NCI-H2107 treated with DMSO at 0.1 percent for 48 hours (cell line): ENCODE measurements at regions not wholly inside any gene's neighbourhood (a gene's known extent, or its start where the extent isn't known, plus 50 kb on each side); places are given as distances from the start of the nearest gene placed in this dataset.

Experiments
- DNase-seq: peaks from one replicate; lab custom pipeline; 2025; ENCODE audit not compliant: unreplicated experiment; lab: John Stamatoyannopoulos, UW

DNA sequence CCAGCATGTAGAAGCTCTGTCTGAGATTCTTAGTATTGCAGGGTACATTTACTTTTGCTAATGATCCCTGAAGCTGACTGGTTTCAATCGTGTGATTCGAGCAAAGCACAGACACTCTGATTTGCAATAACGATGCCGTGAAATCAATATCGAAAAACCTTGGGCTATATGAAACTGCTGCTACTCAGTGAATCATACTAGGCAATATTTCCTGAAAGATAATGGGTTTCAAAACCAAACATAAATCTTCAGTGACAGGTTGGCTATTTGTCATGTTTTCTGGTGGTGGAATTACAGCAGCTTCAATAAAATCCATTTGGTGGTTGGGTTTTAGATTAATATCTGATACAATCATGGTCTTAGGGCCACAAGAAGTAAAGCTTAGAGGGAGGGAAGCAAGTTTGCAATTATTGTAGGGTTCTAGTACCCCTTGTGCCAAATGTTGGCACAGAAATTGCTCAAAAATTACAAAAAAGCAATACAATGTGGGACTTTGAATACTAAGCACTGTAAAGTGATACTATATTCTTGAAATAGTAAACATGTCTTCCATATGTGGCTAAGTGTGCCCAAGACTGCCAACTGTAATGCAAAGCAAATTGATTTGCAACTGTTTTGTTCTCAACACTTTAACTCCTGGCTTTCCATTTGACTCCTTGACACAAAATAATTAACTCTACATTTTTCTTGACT lies 112.4 kb upstream of the JAZF1 start:
- no peak for DNase-seq

DNA sequence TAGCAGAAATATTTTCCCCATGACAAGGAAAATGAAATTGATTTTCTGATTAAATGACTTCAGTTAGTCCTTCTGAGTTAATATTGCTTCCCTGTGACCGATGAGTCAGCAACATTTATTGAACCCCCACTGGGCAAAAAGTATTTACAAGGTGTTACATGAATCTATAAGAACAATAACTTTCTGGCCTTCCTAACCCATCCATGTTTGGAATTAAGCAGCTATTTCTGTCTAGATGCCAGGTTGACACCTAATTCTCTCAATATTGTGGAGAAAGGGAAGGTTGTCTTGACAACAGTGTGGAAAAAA lies 112.9 kb upstream of the JAZF1 start:
- no peak for DNase-seq

DNA sequence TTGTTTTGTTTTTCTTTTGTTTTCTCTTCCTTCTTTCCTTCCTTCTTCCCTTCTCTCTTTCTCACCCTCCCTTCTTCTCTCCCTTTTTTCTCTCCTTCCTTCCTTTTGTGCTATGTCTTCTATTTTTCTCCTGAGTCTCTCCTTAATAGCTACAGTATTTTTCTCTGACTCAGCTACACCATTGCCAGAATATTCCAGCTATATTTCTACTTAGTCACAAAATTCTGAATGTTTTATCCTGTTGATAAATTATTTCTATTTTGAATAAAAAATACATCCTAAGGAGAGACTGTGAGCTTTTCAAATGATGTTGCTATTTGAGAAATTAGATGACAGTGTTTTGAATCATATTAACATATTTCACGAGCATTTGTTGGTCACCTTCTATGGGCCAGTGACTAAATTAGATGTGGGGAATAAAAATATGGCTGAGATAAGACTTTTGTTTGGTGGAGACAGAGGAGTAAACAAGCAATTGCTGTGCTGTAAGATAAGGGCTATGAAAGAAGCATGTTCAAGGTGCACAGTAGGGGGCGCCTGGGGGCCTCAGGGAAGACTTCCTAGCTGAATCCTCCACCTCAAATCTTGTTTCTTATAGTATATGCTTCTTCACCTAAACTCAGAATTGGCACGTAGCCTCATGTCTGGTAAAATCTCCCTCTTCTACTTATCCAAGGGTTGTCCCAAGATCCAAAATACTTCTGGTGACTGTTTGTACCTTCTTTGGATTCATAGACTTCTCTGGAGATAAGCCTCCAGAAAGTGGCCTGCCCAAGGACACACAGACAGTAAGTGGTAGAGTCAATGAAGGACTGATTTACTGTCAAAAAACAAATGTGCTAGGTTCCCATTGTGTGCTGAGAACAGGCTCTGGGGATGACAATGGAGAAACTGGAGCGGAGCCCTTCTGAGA lies 115.5 kb upstream of the CREB5 start:
- DNase-seq: peak; percentile 27

DNA sequence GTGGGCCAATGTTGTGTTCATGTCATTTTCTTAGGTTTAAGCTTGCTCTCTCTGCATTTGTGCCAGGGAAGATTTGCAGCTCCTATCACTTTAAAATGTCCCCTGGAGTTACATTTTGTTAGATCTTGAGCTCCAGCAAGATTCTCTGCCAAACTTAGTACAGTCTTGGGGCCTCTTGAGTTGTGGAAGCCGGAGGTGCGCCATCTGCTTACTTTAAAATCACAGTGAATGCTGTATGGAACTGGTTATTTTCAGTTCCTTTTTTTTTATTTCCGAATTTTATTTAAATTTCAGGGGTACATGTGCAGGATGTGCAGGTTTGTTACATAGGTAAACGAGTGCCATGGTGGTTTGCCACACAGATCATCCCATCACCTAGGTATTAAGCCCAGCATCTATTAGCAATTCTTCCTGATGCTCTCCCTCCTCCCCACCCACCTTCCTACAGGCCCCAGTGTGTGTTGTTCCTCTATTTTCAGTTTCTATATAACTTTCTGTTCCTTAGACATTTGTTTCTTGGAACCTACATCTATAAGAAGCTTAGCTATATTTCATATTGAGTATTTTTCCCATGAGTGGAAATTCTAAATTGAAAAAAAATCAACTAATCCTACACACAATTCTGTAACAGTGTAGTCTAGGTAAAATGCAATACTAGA lies 114.4 kb upstream of the CREB5 start:
- DNase-seq: no peak

DNA sequence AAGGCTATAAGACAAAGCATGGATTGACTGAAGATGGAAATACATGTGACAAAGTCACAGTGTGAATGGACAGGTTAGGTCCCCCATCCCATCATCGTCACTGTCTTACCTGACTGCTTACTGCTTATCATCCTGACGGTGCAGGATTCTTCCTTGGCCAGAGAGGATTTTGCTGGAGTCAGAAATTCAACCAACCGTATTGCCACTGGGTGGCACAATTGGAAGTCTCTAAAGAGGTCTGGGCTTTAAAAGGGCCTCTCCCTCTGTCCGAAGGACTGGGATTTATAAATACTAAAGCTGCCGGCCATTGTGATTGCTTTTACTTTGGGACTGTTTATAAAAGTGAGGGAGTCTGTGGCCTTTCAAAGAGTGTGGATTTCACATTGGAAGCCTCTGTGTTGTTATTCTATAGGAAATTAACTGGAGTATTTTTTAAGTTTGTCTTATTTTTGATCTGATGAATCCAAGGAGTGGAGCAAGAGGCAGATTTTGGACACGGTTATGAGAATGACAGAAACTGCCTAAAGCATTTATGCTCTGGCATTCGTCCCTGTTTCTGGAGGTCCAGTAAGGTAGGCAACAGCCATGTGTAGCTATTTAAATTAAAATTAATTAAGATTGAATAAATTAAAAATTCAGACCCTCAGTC lies 113.3 kb upstream of the CREB5 start:
- peak; percentile 59 for DNase-seq

DNA sequence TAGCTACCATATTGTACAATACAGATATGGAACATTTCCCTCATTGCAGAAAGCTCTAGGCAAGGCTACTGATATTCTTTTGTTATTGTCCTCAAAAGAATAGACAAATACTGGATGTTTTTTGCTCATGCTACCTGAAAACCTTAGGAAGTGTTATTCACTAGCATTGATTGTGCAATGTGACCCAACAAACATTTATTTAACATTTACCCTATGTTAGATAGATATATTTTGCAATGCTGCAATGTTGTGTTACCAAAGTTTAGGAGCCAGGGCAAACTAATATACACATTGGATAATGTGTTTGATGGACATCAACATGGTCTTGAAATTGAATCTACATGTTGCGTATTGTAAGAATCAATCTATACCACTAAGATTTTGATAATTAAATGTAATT lies 112.8 kb upstream of the CREB5 start:
- DNase-seq: no peak

DNA sequence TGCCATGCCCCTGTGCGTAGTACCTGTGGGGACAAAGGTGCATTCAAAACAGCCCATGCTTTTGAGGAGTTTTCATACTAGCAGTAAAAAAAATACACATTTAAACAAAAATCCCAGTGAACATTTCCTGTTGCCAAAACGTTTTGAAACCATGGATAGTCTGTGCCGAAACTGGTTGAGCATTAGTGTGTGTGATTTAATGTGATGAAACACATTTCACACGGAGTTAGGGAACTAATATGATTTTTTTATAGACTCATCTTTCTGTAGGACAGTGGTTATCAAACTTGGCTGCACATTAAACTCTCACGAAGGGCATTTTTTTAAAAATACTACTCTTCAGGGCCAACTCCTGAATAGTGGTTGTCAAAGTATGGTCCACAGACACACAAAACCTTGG lies 111.8 kb upstream of the CREB5 start:
- DNase-seq: no peak

DNA sequence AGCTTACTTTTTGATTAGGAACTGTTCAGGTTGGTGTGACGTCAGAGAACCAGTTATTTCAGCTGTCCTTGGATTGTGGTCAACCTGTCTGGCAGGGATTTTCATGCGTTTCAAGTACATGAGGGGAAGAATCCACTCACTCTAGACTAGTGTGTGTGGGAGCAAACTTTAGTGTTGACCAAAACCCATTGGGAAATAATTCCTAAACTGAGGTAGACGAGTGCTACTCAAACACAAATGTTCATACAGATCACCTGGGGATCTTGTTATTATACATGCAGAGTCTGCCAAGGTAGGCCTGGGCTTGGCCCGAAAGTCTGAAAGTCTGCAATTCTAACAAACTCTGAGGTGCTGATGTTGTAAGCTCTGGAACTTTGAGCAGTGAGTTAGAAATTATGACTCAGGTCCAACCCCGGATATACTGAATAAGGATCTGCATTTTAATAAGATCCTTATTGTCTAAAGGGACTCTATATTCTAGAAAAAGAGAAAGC lies 111.1 kb upstream of the CREB5 start:
- DNase-seq: no peak

DNA sequence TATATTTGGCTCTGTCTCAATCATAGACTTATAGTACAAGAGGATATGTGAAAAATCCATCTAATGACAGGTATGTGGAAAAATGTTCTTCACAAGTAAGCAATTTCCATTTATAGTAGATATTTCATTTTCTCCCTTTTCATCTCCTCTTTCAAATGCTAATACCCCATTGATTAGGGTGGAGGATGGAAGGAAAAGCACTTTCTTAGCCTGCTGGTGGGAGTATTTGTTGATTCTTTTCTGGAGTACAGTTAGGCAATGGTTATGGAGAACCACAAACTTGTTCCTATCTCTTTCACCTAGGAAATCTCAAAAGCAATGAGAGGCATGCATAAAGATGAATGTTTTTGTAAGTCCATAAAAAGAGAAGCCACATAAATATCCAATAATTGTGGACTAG lies 108.0 kb upstream of the CREB5 start:
- no peak for DNase-seq

DNA sequence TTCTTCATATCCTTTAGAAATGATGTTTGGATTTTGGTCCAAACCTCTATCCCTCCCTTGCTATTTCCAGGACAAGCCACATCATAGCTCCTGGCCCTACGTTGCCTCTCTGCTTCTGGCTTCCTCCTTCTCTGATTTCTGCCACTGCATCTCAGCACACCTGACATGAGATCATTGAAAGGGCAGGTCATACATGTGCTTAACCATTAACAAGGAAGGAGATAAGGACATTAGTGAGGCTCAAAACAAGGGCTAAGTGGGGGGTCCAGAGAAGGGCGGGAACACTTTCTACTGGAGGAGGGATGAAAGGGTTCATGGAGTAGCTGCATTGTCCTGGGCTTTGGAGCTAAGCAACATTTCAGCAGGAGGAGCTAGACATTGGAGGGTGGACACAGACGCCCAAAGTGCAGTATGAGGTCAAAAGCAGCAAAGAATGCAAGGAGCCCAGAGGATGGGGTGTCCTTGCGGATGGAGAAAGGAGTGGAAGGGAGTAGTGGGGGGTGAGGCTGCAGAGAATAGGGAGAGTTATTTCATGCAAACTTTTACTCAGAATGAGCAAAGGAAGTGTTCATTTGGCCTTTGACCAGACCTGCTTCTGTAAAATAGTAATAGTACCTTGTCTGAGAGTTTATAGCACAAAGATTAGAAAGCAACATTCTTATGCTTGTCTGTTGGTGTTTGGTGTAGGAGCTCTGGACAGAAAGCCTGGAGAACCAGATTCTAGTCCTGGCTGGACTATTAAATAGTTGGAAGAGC lies 102.4 kb upstream of the CREB5 start:
- DNase-seq: no peak

DNA sequence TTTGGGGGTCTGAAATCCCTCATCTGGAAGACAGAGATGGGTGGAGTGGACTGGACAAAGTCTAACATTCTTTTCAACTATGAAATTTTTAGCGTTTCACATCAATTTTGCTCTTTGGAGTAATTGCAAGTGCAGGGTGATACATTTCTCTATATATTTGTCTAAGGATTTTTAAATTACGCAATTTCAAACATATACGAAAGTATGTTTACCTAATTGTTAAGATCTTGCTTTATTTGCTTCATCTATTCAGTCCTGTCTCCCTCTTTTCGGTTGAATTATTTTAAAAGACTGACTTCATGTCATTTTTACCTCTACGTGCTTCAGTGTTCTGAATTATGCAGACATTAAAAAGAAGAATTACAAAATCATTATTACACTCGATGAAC lies 101.9 kb upstream of the CREB5 start:
- no peak for DNase-seq

DNA sequence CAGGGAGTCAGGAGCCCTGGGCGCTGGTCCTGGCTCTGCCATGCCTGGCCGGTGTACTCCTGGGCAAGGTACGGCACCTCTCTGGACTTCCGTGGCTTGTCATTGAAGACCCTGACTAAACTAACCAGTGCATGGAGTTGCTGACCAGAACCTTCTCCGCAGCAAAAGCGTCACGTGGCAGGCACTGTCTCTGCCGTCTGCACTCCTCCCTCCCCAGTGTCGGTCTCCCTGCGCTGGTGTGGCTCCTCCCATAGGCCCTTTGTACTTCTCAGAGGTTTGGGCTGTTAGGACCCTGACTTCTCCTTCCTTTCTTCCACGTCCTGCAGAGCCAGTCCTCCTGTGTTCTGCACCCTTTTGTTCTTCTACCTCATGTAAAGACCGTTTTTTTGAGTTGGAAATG lies 100.6 kb upstream of the CREB5 start:
- no peak for DNase-seq

DNA sequence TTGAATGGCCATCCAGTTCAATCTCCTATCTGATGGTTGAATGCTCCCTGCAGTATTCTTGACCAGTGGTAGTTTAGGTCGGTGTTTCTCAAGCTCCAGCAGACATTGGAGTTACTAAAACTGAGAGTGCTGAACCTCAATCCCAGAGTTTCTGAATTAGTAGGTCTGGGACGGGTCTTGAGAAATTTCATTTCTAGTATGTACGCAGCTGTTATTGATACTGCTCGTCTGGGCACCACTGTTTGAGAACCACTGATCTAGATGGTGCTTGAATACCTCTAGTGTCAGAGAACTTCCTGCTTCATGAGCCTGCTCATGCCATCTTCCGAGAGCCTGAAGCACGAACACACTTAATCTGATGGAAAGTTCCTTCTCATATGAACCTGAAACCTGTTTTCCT lies 99.4 kb upstream of the CREB5 start:
- DNase-seq: no peak

DNA sequence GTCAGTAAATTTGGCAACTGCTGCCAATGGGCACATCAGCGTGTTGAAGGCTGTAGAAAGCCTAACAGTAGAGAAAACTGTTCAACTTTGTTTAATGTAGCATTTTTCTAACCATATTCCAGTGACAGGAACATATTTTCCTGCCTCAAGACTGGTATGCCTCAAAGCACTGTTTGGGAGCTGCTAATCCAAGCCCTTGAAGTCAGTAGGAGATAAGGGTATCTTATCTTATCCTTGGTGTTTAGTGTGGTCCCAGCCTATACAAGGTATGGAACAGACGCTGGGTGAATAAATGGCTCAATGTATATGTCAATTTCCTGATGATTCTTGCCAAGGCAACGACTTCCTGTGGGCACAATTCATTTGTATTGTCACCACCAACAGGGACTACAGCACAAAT lies 97.5 kb upstream of the CREB5 start:
- no peak for DNase-seq

DNA sequence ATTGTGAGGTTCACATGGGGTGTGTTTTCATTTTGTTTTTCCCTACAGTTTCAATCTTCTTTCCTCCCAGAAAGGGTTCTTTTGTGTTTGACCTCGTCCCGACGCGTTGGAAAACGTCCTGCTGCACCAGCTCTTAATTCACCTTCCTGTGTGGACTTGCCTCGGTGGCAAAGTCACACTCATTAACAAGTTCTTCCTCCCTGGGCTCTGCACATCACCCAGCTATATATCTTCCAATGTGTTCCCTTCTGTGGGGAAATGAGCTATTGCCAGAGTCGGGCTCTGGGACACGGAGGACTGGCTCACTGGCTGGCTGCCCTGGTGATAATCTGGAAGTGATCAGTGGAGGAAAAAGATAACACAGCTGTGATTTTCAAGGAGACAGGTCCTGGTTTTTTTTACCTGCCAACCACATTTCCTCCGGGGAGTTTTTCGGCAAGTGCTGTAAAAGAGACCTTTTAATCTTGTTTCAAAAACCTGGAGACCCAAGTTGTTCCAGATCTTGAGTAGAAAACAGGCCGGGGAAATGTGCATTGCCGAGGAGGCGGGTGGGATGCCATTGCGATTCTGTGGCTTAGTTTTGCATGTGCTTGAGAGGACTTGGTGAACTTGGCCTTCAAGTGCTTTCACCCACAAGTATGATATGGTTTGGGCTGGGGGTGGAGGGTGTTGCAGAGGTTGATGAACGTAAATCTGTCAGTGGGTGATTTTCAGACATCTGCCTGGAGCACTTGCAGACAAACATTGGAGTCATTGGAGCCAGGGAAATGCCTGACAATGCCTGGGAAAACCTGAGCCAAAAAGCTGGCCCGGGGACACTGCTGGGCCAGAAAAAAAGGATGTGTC lies 96.5 kb upstream of the CREB5 start:
- DNase-seq: no peak

DNA sequence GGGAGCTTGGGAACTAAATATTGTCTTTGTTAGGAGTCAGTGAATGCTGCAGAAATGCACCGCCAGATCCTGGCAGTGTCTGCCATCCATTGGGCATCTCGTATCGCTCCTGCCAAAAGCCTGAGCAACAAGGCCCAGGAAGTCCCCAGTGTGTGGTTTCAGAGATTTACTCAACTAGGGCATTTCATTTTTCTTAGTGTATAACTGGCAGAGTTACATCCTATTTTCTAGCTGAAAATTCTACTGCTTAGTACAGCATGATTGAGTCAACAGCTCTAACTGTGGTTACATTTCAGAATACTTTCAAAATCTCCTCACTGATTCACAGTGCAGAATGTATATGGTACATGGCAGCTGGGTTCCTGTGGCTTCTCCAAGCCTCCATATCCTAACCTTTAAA lies 95.8 kb upstream of the CREB5 start:
- no peak for DNase-seq

DNA sequence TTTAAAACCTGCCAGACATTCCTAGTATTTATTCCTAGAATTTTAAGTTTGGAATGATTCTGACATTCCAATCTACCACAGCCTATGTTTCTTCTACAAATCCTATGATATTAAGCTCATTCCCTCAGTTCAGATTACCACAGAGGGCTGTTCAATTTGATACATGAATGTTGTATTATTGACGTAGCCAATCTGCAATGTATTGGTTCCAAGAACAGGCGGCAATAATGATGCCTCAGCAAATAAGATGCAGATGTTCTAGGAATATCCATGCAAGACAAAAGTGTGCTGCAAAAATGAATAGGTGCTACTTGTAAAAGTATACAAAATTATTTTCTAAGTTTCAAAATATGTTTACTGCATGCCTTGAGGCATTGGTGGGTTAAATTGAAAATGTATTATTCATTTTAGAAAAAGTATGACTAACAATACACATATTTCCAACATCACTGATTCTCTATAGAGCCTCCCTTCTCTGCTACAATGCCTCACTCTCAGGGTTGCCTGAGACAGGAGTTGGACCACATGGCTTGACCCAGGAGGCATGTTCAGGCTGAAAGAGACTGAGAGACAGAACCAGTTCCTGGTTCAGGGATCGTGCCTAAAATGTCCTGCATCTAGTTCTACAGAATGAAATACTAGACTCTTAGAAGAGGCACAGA lies 94.1 kb upstream of the CREB5 start:
- no peak for DNase-seq

DNA sequence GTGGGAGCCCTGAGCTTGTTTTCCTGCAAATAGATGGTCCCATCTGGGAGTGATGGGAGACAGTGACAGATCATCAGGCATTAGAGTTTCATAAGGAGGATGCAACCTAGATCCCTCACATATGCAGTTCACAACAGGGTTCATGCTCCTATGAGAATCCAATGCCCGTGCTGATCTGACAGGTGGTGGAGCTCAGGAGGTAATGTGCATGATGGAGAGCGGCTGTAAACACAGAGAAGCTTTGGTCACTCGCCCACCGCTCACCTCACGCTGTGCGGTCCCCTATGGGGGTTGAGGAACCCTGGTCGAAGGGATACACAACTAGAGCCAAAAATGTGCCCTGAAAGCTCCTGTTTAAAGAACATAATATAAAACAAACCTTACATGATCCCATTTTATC lies 88.5 kb upstream of the CREB5 start:
- no peak for DNase-seq

DNA sequence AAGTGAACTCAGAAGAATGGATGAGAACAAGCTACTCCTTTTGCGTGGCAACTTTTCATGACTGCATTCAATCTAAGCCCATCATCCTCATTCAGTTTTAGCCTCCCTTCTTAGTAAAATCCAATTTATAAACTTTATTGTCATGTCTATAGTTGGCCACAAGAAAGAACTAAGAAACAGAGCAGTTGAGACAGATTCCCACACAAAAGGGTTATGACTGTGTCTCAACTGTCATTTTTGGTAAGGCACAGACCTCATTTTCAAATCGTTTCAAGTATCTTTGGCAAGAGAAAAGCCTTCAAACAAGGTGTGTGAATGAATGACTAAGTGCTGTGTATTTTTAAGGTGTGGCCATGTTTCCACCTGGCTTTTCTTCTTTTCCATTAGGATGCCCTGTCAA lies 84.2 kb upstream of the CREB5 start:
- no peak for DNase-seq
